Inferior parietal cortex (tissue), 1 donor: ENCODE measurements at regions not wholly inside any gene's neighbourhood (a gene's known extent, or its start where the extent isn't known, plus 50 kb on each side); places are given as distances from the start of the nearest gene placed in this dataset.
"Not testable (repeated sequence)": the region's sequence is repeated elsewhere in the genome, so short reads cannot be mapped to it uniquely, and the experiment has no call there.

Experiments
- DNase-seq: peaks from one replicate; pipeline ENCODE4 v3.0.0-alpha.2; 2016; ENCODE audit errors: extremely low spot score

DNA sequence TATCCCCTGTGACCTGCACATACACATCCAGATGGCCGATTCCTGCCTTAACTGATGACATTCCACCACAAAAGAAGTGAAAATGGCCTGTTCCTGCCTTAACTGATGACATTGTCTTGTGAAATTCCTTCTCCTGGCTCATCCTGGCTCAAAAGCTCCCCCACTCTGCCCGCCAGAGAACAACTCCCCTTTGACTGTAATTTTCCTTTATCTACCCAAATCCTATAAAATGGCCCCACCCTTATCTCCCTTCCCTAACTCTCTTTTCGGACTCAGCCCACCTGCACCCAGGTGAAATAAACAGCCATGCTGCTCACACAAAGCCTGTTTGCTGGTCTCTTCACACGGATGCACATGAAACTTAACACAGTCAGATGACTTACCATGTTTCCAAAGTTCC, 403.8 kb downstream of the TBC1D32 start:
- DNase-seq = not testable (repeated sequence)

DNA sequence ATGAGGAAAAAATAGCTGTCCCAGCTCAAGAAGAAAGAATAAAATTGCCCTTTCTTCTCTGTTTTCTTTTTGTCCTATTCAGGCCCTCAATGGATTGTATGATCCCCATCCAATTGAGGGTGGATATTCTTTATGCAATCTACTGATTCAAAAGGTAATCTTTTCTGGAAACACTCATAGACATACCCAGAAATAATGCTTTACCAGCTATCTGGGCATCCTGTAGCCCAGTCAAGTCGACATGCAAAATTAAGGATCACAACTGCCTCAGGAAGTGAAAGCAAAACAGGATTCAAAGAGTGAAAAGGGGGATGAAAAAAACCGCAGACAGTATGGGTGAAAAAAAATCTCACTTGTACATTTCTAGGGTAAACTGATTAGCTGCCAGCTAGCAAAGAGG, 410.1 kb downstream of the TBC1D32 start:
- DNase-seq = no peak

DNA sequence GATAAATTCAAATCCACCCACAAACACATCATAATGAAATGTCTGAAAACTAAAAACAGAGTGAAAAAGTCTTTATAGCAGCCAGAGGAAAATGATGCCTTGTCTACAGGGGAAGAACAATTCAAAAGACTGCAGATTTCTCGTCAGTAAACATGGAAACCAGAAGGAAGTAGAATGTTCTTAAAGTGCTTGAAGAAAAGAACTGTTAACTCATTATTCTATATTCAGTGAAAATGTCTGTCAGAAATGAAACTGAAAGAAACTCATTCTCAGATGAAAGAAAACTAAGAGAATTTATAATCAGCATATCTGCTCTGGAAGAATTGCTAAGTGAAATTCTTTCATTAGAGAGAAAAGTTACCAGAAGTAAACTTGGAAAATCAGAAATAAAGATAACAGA, 416.1 kb downstream of the TBC1D32 start:
- DNase-seq = no peak

DNA sequence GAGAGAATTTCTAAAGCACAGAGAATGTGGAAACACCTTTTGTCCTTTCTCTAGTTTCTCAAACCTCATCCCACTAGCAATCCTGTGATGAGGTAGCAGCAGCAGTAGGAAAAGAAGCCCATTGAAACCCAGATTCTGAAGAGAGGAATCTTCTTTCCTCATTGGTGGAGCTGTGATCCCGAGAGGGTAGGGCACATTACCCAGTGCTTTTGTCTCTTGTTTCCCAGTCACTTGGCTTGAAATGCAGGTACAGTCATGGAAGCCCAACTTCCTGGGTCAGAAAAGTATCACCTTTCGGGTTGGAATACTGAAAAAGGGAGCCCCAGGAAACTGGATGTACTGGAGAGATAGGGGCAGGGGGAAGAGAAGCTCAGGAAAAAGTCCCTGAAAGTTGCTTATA, 417.4 kb downstream of the TBC1D32 start:
- DNase-seq = no peak

DNA sequence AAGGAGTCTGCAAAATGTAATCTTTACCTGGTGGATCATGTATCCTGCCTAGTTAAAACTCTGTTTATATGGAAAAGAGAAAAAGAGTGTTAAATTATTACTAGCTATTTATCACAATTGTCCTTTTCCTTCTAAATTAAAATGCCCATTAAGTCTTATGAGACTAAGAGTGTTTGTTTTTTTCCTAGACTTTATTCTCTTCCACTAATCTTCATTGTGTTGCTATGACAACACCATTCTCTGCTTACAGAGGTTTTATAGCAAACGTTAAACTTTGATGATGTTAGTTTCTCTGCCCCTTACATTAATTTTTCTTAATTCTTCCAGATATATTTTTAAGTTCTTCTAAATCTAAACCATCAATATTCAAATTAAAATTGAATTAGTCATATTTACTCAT, 420.8 kb downstream of the TBC1D32 start:
- no peak for DNase-seq

DNA sequence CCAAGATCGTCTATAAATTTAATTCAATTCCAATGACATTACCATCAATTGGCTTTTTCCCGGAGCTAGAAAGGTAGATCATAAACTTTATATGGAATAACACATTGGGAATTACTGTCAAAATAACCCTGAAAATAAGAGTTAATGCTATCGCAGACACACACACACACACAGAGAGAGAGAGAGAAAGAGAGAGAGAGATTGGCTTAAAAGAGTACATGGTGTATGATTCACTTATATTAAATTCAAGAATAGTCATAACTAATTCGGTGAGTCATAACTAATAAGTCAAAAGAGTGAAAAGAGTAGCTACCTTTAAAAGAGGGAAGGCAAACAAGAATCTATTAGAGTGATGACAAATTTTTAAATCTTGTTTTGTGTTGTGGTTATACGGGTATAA, 425.5 kb downstream of the TBC1D32 start:
- DNase-seq = no peak

DNA sequence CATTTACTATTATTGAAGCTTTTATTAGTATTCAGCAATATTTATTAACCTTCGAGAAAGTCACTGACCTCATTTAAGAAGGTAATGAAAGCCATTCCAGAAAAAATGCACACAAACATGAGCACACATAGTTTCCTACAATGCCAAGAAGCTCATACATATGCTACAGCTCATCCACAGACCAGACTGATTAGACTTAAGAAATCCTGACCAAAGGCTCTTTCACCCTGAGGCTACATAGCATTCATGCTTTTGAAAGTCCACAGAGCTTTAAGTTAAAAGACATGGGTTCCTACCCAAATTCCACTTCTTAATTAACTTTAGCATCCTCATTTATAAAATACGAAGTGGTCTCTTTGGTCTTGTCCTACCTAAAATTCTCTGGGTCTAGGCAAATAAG, 430.4 kb downstream of the TBC1D32 start:
- no peak for DNase-seq

DNA sequence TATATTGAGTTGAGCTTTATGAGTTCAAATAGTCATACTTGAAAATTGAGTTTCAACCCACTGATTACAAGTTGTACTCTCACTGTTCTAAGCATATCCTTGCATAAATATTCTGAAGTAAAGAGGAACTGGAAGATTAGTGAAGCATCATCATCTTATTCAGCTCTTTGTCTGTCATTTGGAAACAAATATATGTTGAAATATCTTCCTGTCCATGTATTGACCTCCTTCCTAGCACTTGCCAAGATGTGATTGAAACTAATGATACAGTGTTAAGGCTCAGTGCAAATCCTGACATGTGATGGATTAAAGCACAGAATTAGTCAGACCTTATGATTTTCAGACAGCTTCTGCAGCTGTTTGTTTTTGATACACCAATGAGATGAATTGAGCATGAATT, 434.3 kb downstream of the TBC1D32 start:
- no peak for DNase-seq

DNA sequence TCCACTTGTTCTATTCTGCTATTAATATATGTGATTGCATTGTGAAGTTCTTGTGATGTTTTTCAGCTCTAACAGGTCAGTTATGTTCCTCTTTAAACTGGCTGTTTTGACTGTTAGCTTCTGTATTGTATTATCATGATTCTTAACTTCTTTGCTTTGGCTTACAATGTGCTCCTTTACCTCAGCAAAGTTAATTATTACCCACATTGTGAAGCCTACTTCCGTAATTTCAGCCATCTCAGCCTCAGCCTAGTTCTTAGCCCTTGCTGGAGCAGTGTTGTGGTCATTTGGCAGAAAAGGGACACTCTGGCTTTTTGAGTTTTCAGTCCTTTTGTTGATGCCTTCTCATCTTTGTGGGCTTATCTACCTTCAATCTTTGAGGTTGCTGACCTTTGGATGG, 440.2 kb downstream of the TBC1D32 start:
- DNase-seq = no peak

DNA sequence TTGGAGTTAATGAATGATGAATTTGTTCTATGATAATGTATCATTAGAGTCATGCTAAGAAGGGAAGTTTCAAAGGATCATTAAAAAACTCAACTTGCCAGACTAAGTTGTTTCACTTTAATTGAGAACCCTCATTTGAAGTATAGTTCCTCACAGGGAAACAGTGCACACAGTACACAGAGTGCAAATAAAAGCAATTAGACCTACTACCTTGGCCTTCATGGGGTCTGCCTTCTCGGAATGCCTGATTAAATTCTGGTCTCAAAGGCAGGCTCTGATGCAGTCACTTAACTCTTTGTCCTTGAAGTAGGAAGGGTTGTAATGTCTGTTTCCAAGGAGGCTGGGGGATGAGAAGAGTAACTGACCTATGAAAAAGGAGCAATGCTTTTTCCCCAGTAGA, 457.3 kb downstream of the TBC1D32 start:
- DNase-seq = no peak

DNA sequence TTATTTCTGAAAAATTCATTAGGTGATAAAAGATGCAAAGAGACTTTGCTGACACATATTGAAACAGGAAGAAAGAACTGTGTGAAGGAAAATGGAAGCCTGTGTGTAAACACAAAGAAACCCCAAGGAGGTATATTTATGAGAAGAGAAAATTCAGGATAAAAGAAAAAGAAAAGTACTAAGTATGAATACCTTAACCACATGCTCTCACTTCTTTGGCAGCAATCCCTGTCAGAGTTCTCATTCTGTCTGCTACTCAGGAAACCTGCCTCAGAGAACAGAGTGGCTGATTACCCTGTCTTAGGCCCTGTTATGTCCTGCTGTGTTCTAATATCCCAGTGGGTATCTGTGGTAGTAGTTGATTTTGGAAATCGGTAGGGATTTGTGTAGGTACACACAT, 457.9 kb downstream of the TBC1D32 start:
- no peak for DNase-seq

DNA sequence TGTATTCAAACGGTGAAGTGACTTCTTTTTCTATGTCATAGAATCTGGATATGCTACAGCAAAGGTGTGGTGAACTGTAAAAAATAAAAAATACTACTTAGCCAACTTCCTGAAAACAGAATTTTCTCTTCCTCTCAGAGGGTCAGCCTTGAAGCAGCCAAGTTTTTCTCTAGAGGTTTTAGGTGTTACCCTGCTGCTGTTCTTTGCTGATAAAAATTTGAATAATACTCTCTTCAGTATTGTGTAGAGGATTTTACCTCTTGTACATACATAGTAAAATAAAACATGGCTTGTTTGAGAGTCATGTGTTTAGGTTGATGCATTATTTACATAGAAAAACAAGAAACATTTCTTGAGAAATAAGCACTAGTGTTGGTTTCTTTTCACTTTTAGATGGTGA, 458.4 kb downstream of the TBC1D32 start:
- DNase-seq = no peak

DNA sequence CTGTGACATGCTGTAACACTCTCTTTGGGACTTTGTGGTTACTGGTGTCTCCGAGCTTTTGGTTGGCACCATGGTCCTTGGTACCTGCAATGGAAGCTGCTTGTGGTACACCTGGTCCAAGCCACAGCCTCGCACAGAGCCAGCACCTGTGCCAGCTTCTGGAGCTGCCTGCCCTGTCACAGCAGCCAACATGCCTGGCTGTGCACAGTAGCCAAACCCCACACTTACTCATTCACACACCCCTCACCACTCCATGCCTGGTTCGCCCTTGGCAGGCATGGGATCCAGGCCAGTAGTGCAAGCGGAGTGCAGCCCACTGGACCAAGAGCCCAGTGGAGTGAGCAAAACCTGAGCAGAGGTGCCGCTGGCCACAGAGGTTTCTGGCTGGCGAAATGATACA, 459.9 kb downstream of the TBC1D32 start:
- no peak for DNase-seq

DNA sequence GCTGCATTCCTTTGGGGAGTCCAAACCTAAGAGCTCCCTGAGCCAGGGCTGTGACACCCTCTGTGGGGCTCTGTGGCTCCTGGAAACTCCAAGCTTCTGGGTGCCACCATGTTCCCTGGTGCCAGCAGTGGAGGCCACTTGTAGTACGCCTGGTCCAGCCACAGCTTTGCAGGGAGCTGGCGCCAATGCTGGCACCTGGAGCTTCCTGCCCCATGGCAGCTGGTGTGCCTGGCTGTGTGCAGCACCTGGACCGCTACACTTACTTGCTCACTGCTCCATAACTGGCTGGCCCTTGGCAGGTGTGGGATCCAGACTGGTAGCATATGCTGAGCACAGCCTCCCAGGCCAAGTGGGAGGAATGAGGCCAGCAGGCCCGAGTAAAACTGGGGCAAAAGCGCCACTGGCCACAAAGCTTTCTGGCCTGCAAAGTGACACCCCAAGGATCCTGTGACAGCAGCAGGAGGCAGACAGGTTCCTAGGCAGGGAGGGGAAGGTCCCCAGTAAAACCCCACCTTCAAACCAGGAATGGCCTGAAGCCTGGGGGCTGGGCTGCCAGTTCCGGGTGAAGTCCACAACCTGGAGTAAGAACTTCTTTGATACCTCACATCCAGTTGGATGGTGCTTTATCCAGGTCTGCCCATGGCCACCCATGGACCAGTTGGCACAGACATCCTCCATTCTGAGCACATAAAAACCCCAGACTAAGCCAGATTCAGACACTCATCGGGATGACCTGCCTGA, 461.0 kb downstream of the TBC1D32 start:
- DNase-seq = no peak

DNA sequence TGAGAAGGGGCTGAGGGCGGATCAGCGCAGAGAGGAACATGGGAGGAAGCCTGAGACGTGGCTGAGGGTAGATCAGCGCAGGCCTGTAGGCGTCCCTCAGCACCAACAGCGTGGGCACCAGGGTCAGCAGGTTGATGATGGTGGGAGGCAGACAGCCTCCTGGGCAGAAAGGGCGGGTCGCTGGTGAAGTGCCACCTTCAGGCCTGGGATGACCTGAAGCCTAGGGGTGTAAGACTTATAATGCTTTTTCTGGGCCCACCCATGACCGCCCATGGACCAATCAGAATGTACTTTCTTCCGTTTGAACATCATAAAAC, 462.1 kb downstream of the TBC1D32 start:
- DNase-seq = no peak

DNA sequence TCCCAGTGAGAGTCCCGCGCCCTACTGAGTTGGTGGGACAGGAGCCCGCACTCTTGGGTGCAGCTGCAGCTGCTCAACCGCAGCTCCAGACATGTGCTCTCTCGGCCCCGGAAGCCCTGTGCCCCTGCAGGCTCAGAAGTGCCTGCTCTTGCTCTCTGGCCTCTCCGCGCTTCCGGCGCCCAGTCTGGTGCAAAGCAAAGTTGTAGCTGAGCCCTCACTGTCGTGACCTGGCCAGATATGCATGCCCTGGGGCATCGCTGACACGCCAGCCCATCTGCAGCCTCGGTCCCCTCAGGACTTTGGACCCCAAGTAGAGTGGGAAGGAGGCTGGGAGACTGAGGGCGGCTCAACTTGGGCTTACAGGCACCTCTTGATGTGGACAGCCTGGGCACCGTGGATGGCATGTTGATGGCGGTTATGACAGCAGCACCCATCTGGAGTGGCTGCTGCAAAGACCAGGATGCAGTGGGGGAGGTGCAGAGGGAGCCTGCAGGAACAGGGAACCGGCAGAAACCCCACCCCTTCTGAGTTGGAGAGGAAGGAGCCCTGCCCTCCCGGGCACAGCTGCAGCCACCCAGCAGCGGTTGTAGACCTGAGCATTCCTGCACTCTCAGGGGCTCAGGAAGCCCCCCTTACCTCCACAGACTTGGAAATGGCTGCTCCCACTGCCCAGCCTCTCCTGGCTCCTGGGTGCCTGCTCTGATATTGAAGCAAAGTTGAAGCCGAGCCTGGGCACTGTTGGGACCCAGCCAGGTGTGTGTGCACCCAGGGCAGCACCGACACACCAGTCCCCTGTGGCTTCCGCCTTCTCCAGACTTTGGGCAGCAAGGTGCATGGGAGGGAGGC, 462.6 kb downstream of the TBC1D32 start:
- no peak for DNase-seq

DNA sequence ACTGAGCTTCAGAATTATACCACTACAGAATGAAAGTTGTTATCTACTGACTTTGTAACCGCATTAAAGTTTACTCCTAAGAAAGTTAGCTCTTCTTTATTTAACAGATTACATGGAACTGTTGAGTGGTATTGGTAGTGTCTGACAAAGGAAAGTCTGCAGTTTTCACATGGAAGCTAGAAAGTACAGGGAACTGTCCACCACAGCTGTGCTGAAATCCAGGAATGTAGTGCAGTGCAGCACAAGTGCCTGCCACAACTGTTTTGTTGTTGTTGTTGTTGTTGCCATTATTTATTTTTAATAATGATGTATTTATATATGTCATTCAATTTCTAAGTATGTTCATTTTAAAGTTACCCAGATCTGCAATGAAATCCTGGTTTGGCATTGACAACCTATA, 464.9 kb downstream of the TBC1D32 start:
- no peak for DNase-seq

DNA sequence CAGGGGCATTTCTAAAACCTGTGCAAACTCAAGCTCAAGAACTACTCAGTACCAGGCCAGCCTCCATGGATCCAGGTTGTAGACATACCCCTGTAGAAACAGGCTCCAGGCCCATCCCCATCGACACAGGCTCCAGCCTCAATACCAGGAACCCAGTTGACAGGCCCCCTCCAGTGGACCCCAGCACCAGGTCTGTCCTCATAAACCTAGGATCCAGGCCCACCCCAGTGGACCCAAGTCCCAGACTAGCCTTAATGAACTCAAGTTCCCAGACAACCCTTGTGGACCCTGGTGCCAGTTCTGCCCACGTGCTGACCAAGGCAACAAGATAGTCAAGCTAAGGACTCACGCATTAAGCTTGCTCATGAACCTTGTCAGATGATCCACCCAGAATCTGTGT, 476.9 kb downstream of the TBC1D32 start:
- no peak for DNase-seq

DNA sequence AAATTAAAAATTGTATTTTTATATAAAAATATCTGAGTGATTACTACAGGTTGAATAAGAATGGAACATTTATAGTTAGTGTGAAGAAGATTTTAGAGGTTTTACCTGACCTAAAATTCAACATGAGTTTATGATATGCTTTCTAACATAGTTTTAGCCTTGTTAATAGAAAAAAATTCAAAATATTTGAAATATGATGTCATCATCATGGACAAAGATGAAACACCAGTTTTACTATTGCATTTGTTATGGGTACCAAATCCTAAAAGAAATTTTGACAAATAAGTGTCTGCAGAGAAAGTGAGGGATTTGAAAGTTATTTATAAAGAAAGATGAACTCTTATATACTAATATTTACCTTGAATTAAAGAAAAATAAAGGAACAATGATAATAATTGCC, 479.7 kb downstream of the TBC1D32 start:
- no peak for DNase-seq

DNA sequence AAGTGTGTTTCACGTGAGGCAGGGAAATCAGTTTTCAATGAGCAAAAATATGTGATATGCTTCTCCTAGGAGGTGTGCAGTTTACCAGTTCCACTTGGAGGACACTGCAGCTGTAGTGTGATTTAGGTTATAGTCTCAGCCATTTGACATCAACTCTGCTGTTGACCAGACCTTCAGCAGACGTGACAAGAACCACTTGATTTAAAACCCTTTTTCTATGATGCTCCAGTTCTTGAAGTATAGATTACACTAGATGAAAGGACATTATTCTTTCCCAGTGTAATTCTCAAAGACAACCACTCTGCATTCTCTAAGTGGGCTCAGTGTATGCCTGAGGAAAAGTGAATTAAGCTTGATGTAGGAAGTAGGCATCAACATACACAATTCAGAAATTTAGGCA, 480.8 kb downstream of the TBC1D32 start:
- no peak for DNase-seq

DNA sequence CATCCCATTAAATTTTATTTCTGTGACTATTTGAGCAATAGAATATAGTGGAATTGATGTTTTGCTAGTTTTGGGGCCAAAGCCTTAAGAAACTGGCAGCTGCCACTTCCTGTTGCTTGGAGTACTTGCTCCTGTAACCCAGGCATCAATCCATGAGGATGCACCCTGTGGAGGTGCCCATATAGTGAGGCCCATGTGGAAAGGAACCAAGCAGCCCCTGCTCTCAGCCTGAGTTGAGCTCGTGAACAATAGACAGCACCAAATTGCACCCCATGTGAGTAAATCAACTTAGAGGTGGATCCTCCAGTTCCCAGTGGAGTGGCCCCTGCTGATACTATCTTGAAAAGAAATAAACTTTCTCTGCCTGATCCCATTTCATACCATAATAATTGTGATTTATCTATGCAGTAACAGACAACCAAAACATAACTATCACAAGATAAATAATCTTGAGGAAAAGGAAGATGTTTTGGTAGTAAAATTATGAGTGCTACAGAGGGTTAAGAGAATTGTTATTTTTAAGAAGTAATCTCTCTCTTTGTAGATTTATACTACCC, 481.9 kb downstream of the TBC1D32 start:
- no peak for DNase-seq

DNA sequence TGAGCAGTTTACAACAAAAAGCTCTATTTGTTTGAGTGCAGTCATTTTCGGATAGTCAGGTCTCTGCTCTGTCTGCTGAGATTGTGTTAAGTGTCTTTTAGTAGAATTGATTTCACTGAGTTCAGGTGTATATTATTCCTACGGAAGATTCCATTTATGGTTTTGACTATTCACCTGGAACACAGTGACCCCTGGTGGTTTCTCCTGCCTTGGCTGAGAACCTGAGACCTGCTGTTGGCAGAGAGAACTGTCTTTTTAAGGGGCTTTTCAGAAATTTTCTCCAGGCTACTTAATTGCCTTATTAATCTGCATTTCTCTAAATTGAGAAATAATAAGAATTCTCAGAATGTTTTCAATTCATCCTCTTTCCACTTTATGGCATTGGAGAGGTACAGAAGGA, 508.0 kb downstream of the TBC1D32 start:
- DNase-seq = peak; percentile 20

DNA sequence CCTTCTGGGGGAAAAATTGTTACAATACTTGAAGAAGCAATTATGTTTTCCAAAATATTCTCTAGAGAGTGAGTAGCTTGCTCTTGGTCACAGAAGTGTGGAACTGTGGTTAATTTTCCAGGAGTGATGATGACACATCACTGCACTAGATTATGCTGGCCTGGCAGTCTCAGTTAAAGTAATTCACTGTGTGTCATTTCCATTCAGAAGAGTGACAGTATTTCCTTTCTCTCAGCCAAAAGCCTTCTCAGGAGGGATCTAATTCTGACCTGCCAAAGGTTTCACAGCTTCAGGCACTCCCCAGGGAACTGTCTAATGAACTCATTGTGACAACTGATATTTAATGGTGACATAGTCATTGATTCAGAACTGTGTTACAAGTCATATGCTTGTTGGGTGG, 517.5 kb downstream of the TBC1D32 start:
- DNase-seq = no peak
